A549 (cell line): ENCODE measurements at regions not wholly inside any gene's neighbourhood (a gene's known extent, or its start where the extent isn't known, plus 50 kb on each side); places are given as distances from the start of the nearest gene placed in this dataset.
"Not testable (repeated sequence)": the region's sequence is repeated elsewhere in the genome, so short reads cannot be mapped to it uniquely, and the experiment has no call there.

Experiments
- BHLHE40 ChIP-seq: IDR thresholded peaks from 2 replicates; pipeline ENCODE4 v1.6.1; 2012; ENCODE audit warnings: low read depth, low read length, inconsistent platforms
- CEBPB ChIP-seq, 2 experiments: fragments of >200 bp in 1 of 2; sonication (Bioruptor Twin) in 1 of 2; formaldehyde crosslinking in 1 of 2; IDR thresholded peaks; 2 replicates each; pipeline ENCODE4 v1.6.1; 2012 to 2016
- CHD4 ChIP-seq: fragments of 200-600 bp; sonication (generic); IDR thresholded peaks from 2 replicates; pipeline ENCODE4 v1.6.1; 2016; ENCODE audit warnings: antibody characterized with exemption, mild to moderate bottlenecking, borderline replicate concordance
- KDM1A ChIP-seq: fragments of 200-600 bp; sonication (generic); IDR thresholded peaks from 2 replicates; pipeline ENCODE4 v1.6.1; 2016; ENCODE audit warnings: low read depth, mild to moderate bottlenecking
- NPAS2 ChIP-seq: fragments of 250-450 bp; sonication (Bioruptor Pico); IDR thresholded peaks from 2 replicates; pipeline ENCODE4 v1.8.0; 2022; ENCODE audit warnings: mild to moderate bottlenecking, moderate library complexity, borderline replicate concordance
- POLR2A ChIP-seq: IDR thresholded peaks from 2 replicates; pipeline ENCODE4 v1.6.1; 2012; ENCODE audit warnings: mild to moderate bottlenecking, low read length
- RFX5 ChIP-seq: fragments of 450-650 bp; IDR thresholded peaks from 2 replicates; pipeline ENCODE4 v1.7.1; 2014; ENCODE audit warnings: antibody characterized with exemption, mild to moderate bottlenecking, moderate library complexity
- ZC3H11A ChIP-seq: fragments of 450-650 bp; IDR thresholded peaks from 2 replicates; pipeline ENCODE4 v1.6.1; 2014; ENCODE audit warnings: antibody characterized with exemption, mild to moderate bottlenecking
- TF ChIP-seq, protein P1 (sequence below): IDR thresholded peaks from 2 replicates; pipeline ENCODE4 v1.6.1; 2012
- TF ChIP-seq, protein P2 (sequence below): fragments of >200 bp; sonication (Bioruptor Twin); formaldehyde crosslinking; IDR thresholded peaks from 3 replicates; pipeline ENCODE4 v1.5.1; 2016
- TF ChIP-seq, protein P3 (sequence below): fragments of 450-650 bp; IDR thresholded peaks from 2 replicates; pipeline ENCODE4 v1.6.1; 2014; ENCODE audit warnings: antibody characterized with exemption
- TF ChIP-seq, protein P4 (sequence below): IDR thresholded peaks from 2 replicates; pipeline ENCODE4 v1.6.1; 2012; ENCODE audit warnings: low read depth, borderline replicate concordance

DNA sequence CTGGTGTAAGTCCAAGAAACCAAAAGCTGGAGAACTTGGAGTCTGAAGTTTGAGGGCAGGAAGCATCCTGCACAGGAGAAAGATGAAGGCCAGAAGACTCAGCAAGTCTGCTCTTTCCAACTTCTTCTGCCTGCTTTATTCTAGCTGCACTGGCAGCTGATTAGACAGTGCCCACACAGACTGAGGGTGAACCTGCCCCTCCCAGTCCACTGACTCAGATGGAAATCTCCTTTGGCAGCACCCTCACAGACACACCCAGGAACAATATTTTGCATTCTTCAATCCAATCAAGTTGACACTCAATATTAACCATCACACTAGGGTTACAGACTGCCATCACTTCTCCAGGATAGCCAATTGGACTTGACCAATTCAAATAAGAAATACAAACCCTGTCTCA is 510.4 kb upstream of the SYT4 start:
- TF ChIP-seq CEBPB (IDR thresholded peaks at IDR 0.05); RFX5; CHD4; NPAS2 (CRISPR knock-in tag); ZC3H11A; KDM1A; POLR2A; BHLHE40: not testable (repeated sequence)
- TF ChIP-seq, protein P1, sequence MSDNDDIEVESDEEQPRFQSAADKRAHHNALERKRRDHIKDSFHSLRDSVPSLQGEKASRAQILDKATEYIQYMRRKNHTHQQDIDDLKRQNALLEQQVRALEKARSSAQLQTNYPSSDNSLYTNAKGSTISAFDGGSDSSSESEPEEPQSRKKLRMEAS = not testable (repeated sequence)
- TF ChIP-seq, protein P2, sequence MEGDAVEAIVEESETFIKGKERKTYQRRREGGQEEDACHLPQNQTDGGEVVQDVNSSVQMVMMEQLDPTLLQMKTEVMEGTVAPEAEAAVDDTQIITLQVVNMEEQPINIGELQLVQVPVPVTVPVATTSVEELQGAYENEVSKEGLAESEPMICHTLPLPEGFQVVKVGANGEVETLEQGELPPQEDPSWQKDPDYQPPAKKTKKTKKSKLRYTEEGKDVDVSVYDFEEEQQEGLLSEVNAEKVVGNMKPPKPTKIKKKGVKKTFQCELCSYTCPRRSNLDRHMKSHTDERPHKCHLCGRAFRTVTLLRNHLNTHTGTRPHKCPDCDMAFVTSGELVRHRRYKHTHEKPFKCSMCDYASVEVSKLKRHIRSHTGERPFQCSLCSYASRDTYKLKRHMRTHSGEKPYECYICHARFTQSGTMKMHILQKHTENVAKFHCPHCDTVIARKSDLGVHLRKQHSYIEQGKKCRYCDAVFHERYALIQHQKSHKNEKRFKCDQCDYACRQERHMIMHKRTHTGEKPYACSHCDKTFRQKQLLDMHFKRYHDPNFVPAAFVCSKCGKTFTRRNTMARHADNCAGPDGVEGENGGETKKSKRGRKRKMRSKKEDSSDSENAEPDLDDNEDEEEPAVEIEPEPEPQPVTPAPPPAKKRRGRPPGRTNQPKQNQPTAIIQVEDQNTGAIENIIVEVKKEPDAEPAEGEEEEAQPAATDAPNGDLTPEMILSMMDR = not testable (repeated sequence)
- TF ChIP-seq, protein P3, sequence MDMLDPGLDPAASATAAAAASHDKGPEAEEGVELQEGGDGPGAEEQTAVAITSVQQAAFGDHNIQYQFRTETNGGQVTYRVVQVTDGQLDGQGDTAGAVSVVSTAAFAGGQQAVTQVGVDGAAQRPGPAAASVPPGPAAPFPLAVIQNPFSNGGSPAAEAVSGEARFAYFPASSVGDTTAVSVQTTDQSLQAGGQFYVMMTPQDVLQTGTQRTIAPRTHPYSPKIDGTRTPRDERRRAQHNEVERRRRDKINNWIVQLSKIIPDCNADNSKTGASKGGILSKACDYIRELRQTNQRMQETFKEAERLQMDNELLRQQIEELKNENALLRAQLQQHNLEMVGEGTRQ = not testable (repeated sequence)
- TF ChIP-seq, protein P4, sequence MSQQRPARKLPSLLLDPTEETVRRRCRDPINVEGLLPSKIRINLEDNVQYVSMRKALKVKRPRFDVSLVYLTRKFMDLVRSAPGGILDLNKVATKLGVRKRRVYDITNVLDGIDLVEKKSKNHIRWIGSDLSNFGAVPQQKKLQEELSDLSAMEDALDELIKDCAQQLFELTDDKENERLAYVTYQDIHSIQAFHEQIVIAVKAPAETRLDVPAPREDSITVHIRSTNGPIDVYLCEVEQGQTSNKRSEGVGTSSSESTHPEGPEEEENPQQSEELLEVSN = not testable (repeated sequence)
